ENCODE measurements at regions not wholly inside any gene's neighbourhood (a gene's known extent, or its start where the extent isn't known, plus 50 kb on each side); places are given as distances from the start of the nearest gene placed in this dataset.

- Mint-ChIP-seq H3K27ac (no peak overlapping the region), H3K4me3 (ENCODE audit: low read depth) (no peak overlapping the region), H3K9me3 (ENCODE audit: low read depth) (peaks cover 4% of the 10 kb centered on the region), H3K27me3 (peaks cover 24% of the 10 kb centered on the region), H3K4me1 (ENCODE audit: low read depth) (no peaks in the 10 kb centered on the region), H3K36me3 (ENCODE audit: insufficient read depth) (no peaks in the 10 kb centered on the region)
- DNase-seq (ENCODE audit: low spot score, unreplicated experiment): no peak
- TF ChIP-seq, protein P1, sequence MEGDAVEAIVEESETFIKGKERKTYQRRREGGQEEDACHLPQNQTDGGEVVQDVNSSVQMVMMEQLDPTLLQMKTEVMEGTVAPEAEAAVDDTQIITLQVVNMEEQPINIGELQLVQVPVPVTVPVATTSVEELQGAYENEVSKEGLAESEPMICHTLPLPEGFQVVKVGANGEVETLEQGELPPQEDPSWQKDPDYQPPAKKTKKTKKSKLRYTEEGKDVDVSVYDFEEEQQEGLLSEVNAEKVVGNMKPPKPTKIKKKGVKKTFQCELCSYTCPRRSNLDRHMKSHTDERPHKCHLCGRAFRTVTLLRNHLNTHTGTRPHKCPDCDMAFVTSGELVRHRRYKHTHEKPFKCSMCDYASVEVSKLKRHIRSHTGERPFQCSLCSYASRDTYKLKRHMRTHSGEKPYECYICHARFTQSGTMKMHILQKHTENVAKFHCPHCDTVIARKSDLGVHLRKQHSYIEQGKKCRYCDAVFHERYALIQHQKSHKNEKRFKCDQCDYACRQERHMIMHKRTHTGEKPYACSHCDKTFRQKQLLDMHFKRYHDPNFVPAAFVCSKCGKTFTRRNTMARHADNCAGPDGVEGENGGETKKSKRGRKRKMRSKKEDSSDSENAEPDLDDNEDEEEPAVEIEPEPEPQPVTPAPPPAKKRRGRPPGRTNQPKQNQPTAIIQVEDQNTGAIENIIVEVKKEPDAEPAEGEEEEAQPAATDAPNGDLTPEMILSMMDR (IDR thresholded peaks at IDR 0.05; ENCODE audit: unreplicated experiment): no peak
Observed at GRCh38 chr7:98565103-98565502, 52.0 kb upstream of the NPTX2 start.

- H3K27me3 Mint-ChIP-seq: peaks cover 32% of the 10 kb centered on the region
- peaks cover 8% of the 10 kb centered on the region for H3K9me3 Mint-ChIP-seq (ENCODE audit: low read depth)
- no peak for DNase-seq (ENCODE audit: low spot score, unreplicated experiment)
- H3K36me3 Mint-ChIP-seq (ENCODE audit: insufficient read depth): no peaks in the 10 kb centered on the region
- no peaks in the 10 kb centered on the region for H3K4me1 Mint-ChIP-seq (ENCODE audit: low read depth)
- TF ChIP-seq, protein P1 (IDR thresholded peaks at IDR 0.05; ENCODE audit: unreplicated experiment): no peak
- H3K27ac Mint-ChIP-seq: no peak overlapping the region
- H3K4me3 Mint-ChIP-seq (ENCODE audit: low read depth): no peak overlapping the region
Observed at GRCh38 chr7:98562871-98563495, 54.1 kb upstream of the NPTX2 start.

DNA sequence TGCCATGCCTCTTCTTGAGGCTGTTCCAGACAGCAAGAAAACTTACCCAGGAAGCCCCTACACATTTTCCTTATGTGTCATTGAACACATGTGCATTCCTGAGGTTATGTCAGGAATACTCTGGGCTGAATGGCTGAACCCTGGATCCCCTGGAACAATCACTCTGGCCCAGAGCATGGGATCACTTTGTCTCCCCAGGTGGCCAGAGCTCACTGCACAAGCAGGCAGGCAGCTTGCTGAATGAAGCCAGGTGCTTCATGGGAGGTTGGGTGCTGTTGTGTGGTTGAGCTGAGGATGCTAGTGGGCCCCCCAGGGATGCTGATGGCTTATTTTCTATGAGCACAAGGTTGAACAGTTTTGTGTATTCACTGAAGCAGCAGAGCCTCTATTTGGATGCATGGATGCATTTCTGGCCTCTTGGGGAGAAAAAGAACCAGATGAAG, 54.7 kb upstream of the NPTX2 start:
- TF ChIP-seq, protein P1 (IDR thresholded peaks at IDR 0.05; ENCODE audit: unreplicated experiment): no peak
- no peak overlapping the region for H3K4me3 Mint-ChIP-seq (ENCODE audit: low read depth)
- no peaks in the 10 kb centered on the region for H3K4me1 Mint-ChIP-seq (ENCODE audit: low read depth)
- peaks cover 33% of the 10 kb centered on the region for H3K27me3 Mint-ChIP-seq
- peaks cover 8% of the 10 kb centered on the region for H3K9me3 Mint-ChIP-seq (ENCODE audit: low read depth)
- H3K27ac Mint-ChIP-seq: no peak overlapping the region
- H3K36me3 Mint-ChIP-seq (ENCODE audit: insufficient read depth): no peaks in the 10 kb centered on the region
- DNase-seq (ENCODE audit: low spot score, unreplicated experiment): no peak

- TF ChIP-seq, protein P1 (IDR thresholded peaks at IDR 0.05; ENCODE audit: unreplicated experiment): no peak
- no peaks in the 10 kb centered on the region for H3K4me1 Mint-ChIP-seq (ENCODE audit: low read depth)
- no peak overlapping the region for H3K27ac Mint-ChIP-seq
- H3K4me3 Mint-ChIP-seq (ENCODE audit: low read depth): no peak overlapping the region
- DNase-seq (ENCODE audit: low spot score, unreplicated experiment): no peak
- H3K27me3 Mint-ChIP-seq: peaks cover 33% of the 10 kb centered on the region
- peaks cover 8% of the 10 kb centered on the region for H3K9me3 Mint-ChIP-seq (ENCODE audit: low read depth)
- H3K36me3 Mint-ChIP-seq (ENCODE audit: insufficient read depth): no peaks in the 10 kb centered on the region
Observed at GRCh38 chr7:98559958-98560357, 57.1 kb upstream of the NPTX2 start.

GRCh38 chr7:98559219-98559618, 57.9 kb upstream of the NPTX2 start:
- Mint-ChIP-seq H3K4me1 (ENCODE audit: low read depth) (no peaks in the 10 kb centered on the region), H3K27me3 (peaks cover 33% of the 10 kb centered on the region), H3K4me3 (ENCODE audit: low read depth) (no peak overlapping the region), H3K27ac (no peak overlapping the region), H3K36me3 (ENCODE audit: insufficient read depth) (no peaks in the 10 kb centered on the region), H3K9me3 (ENCODE audit: low read depth) (peaks cover 8% of the 10 kb centered on the region)
- no peak for DNase-seq (ENCODE audit: low spot score, unreplicated experiment)
- TF ChIP-seq, protein P1 (IDR thresholded peaks at IDR 0.05; ENCODE audit: unreplicated experiment): no peak

All from progenitor cell of endocrine pancreas (in vitro differentiated cells).